ENCODE measurements at regions not wholly inside any gene's neighbourhood (a gene's known extent, or its start where the extent isn't known, plus 50 kb on each side); places are given as distances from the start of the nearest gene placed in this dataset.

DNA sequence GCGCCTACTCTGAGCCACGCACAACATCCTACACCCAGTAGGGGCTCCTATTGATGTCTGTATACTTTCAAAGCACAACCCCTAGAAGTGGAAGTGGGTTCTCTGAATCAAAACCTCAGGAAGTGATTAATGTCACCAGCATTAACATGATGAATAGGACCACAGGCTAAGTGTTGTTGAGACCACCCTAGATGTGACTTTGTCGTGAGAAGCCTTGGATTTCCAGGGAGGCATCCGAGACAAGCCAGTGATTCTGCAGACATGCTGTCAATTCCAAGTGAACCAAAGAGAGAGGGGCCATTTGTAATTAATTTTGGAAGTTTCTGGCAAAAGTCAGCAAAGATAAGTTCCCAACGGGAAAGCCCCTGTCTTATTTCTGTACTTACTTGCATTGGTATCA lies 493.0 kb downstream of the ZIC3 start:
- TF ChIP-seq, protein P1, sequence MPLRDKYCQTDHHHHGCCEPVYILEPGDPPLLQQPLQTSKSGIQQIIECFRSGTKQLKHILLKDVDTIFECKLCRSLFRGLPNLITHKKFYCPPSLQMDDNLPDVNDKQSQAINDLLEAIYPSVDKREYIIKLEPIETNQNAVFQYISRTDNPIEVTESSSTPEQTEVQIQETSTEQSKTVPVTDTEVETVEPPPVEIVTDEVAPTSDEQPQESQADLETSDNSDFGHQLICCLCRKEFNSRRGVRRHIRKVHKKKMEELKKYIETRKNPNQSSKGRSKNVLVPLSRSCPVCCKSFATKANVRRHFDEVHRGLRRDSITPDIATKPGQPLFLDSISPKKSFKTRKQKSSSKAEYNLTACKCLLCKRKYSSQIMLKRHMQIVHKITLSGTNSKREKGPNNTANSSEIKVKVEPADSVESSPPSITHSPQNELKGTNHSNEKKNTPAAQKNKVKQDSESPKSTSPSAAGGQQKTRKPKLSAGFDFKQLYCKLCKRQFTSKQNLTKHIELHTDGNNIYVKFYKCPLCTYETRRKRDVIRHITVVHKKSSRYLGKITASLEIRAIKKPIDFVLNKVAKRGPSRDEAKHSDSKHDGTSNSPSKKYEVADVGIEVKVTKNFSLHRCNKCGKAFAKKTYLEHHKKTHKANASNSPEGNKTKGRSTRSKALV (CRISPR knock-in tag; IDR thresholded peaks at IDR 0.05): no peak
- TF ChIP-seq SRF (IDR thresholded peaks at IDR 0.05; ENCODE audit: low read depth, low read length) (no peak), FOXK1 (CRISPR knock-in tag; IDR thresholded peaks at IDR 0.05; ENCODE audit: borderline replicate concordance, low read depth) (no peak), EZH2 (conservative IDR thresholded peaks at IDR 0.05; ENCODE audit: low read depth, low read length) (no peak), CHD4 (IDR thresholded peaks at IDR 0.05; ENCODE audit: borderline replicate concordance, low read length) (no peak), ZIK1 (CRISPR knock-in tag; IDR thresholded peaks at IDR 0.05; ENCODE audit: borderline replicate concordance, low read depth) (no peak), ZNF143 (CRISPR knock-in tag; IDR thresholded peaks at IDR 0.05) (no peak), ZNF263 (CRISPR knock-in tag; IDR thresholded peaks at IDR 0.05) (no peak), SIN3B (IDR thresholded peaks at IDR 0.05; ENCODE audit: low read length) (no peak), SMC3 (IDR thresholded peaks at IDR 0.05; ENCODE audit: low read length) (no peak)
- TF ChIP-seq, protein P2, sequence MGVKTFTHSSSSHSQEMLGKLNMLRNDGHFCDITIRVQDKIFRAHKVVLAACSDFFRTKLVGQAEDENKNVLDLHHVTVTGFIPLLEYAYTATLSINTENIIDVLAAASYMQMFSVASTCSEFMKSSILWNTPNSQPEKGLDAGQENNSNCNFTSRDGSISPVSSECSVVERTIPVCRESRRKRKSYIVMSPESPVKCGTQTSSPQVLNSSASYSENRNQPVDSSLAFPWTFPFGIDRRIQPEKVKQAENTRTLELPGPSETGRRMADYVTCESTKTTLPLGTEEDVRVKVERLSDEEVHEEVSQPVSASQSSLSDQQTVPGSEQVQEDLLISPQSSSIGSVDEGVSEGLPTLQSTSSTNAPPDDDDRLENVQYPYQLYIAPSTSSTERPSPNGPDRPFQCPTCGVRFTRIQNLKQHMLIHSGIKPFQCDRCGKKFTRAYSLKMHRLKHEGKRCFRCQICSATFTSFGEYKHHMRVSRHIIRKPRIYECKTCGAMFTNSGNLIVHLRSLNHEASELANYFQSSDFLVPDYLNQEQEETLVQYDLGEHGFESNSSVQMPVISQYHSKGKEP (CRISPR knock-in tag; IDR thresholded peaks at IDR 0.05): no peak
- TF ChIP-seq, protein P3, sequence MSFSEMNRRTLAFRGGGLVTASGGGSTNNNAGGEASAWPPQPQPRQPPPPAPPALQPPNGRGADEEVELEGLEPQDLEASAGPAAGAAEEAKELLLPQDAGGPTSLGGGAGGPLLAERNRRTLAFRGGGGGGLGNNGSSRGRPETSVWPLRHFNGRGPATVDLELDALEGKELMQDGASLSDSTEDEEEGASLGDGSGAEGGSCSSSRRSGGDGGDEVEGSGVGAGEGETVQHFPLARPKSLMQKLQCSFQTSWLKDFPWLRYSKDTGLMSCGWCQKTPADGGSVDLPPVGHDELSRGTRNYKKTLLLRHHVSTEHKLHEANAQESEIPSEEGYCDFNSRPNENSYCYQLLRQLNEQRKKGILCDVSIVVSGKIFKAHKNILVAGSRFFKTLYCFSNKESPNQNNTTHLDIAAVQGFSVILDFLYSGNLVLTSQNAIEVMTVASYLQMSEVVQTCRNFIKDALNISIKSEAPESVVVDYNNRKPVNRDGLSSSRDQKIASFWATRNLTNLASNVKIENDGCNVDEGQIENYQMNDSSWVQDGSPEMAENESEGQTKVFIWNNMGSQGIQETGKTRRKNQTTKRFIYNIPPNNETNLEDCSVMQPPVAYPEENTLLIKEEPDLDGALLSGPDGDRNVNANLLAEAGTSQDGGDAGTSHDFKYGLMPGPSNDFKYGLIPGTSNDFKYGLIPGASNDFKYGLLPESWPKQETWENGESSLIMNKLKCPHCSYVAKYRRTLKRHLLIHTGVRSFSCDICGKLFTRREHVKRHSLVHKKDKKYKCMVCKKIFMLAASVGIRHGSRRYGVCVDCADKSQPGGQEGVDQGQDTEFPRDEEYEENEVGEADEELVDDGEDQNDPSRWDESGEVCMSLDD (CRISPR knock-in tag; IDR thresholded peaks at IDR 0.05; ENCODE audit: borderline replicate concordance): no peak
- TF ChIP-seq, protein P4, sequence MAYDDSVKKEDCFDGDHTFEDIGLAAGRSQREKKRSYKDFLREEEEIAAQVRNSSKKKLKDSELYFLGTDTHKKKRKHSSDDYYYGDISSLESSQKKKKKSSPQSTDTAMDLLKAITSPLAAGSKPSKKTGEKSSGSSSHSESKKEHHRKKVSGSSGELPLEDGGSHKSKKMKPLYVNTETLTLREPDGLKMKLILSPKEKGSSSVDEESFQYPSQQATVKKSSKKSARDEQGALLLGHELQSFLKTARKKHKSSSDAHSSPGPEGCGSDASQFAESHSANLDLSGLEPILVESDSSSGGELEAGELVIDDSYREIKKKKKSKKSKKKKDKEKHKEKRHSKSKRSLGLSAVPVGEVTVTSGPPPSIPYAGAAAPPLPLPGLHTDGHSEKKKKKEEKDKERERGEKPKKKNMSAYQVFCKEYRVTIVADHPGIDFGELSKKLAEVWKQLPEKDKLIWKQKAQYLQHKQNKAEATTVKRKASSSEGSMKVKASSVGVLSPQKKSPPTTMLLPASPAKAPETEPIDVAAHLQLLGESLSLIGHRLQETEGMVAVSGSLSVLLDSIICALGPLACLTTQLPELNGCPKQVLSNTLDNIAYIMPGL (CRISPR knock-in tag; IDR thresholded peaks at IDR 0.05; ENCODE audit: borderline replicate concordance in 1 of 2, low read depth in 1 of 2): no peak
